SU-DHL-6 (cell line): ENCODE measurements at regions not wholly inside any gene's neighbourhood (a gene's known extent, or its start where the extent isn't known, plus 50 kb on each side); places are given as distances from the start of the nearest gene placed in this dataset.

Experiments
- H2AFZ ChIP-seq: fragments of 200-600 bp; sonication (generic); 2 replicates; pipeline ENCODE4 v1.6.1; 2014; ENCODE audit warnings: low read depth, mild to moderate bottlenecking, moderate library complexity, mixed read lengths, antibody characterized with exemption, low read length; ENCODE audit not compliant: severe bottlenecking
- H3F3A ChIP-seq: fragments of 200-600 bp; shearing (Covaris generic); 2 replicates; pipeline ENCODE4 v1.6.0; 2016; ENCODE audit warnings: antibody characterized with exemption, mild to moderate bottlenecking; ENCODE audit not compliant: insufficient read depth
- H3K27ac ChIP-seq: fragments of 200-600 bp; sonication (generic); 2 replicates; pipeline ENCODE4 v1.5.1; 2016; ENCODE audit warnings: low read depth, mild to moderate bottlenecking, low read length, moderate library complexity, mixed read lengths
- H3K27me3 ChIP-seq: fragments of 200-600 bp; sonication (generic), shearing (Covaris generic); 2 replicates; pipeline ENCODE4 v1.6.0; 2014; ENCODE audit warnings: mild to moderate bottlenecking, low read length
- H3K36me3 ChIP-seq: fragments of 200-600 bp; sonication (generic); 2 replicates; pipeline ENCODE4 v1.6.1; 2014; ENCODE audit warnings: mild to moderate bottlenecking, low read length, mixed read lengths
- H3K4me2 ChIP-seq: fragments of 300-600, 200-600 bp; shearing (Covaris generic), sonication (generic); 2 replicates; pipeline ENCODE4 v1.6.0; 2014; ENCODE audit warnings: low read length, low read depth, mild to moderate bottlenecking; ENCODE audit not compliant: poor library complexity, severe bottlenecking
- H3K4me3 ChIP-seq: fragments of 200-600 bp; sonication (generic); 2 replicates; pipeline ENCODE4 v1.5.1; 2014; ENCODE audit warnings: antibody characterized with exemption, low read length, mild to moderate bottlenecking, mixed read lengths; ENCODE audit not compliant: insufficient read depth, poor library complexity, severe bottlenecking
- H3K79me2 ChIP-seq: fragments of 200-600 bp; sonication (generic); 2 replicates; pipeline ENCODE4 v1.6.1; 2014; ENCODE audit warnings: mild to moderate bottlenecking, low read length, moderate library complexity; ENCODE audit not compliant: insufficient read depth
- H3K9ac ChIP-seq: fragments of 200-600 bp; sonication (generic); 2 replicates; pipeline ENCODE4 v1.7.0; 2014; ENCODE audit warnings: mild to moderate bottlenecking, low read length
- H3K9me2 ChIP-seq: fragments of 200-600 bp; sonication (generic); replicated peaks from 2 replicates; pipeline ENCODE4 v1.6.1; 2014; ENCODE audit warnings: low read length; ENCODE audit not compliant: insufficient read depth
- H3K9me3 ChIP-seq: fragments of 200-600 bp; sonication (generic); 2 replicates; pipeline ENCODE4 v1.6.1; 2014; ENCODE audit warnings: low read length, mixed read lengths; ENCODE audit not compliant: insufficient read depth
- H4K20me1 ChIP-seq: fragments of 200-600 bp; sonication (generic); 2 replicates; pipeline ENCODE4 v1.6.1; 2014; ENCODE audit warnings: low read depth, mild to moderate bottlenecking, antibody characterized with exemption, low read length, moderate library complexity, mixed read lengths
- CTCF ChIP-seq: fragments of 200-600 bp; sonication (generic); IDR thresholded peaks from one replicate; pipeline ENCODE4 v1.5.1; 2017; ENCODE audit warnings: antibody characterized with exemption, mild to moderate bottlenecking, low read length, moderate library complexity; ENCODE audit not compliant: insufficient read depth, poor library complexity, severe bottlenecking
- EZH2phosphoT487 ChIP-seq: fragments of 200-600 bp; sonication (generic), shearing (Covaris generic); conservative IDR thresholded peaks from 2 replicates; pipeline ENCODE4 v1.6.1; 2018; ENCODE audit warnings: mild to moderate bottlenecking, antibody characterized with exemption, low read length, moderate library complexity, mixed read lengths

GRCh38 chrX:33385546-33385945, 174.2 kb upstream of the DMD start:
- no peaks in the 10 kb centered on the region for H3K36me3 ChIP-seq
- no peaks in the 10 kb centered on the region for H3K27me3 ChIP-seq

GRCh38 chrX:33379839-33380238, 168.5 kb upstream of the DMD start:
- Histone ChIP-seq H3K79me2 (no peaks in the 10 kb centered on the region), H3K9ac (no peak overlapping the region), H3K36me3 (no peaks in the 10 kb centered on the region), H3K9me2 (no peaks in the 10 kb centered on the region), H2AFZ (no peak overlapping the region), H3K27ac (no peak overlapping the region), H3F3A (no peaks in the 10 kb centered on the region), H3K9me3 (no peaks in the 10 kb centered on the region), H3K27me3 (no peaks in the 10 kb centered on the region), H4K20me1 (no peaks in the 10 kb centered on the region), H3K4me3 (no peak overlapping the region), H3K4me2 (no peak overlapping the region)
- TF ChIP-seq EZH2phosphoT487 = no peak
- TF ChIP-seq CTCF = no peak

More at GRCh38 chrX:33385546-33385945, 174.2 kb upstream of the DMD start:
- no peaks in the 10 kb centered on the region for H3K9me2 ChIP-seq
- no peak overlapping the region for H3K4me3 ChIP-seq
- no peak overlapping the region for H3K4me2 ChIP-seq
- TF ChIP-seq CTCF (no peak), EZH2phosphoT487 (no peak)
- H3K9me3 ChIP-seq = no peaks in the 10 kb centered on the region
- no peak overlapping the region for H3K9ac ChIP-seq
- H3K27ac ChIP-seq = no peak overlapping the region
- H3F3A ChIP-seq = no peaks in the 10 kb centered on the region
- H2AFZ ChIP-seq = no peak overlapping the region
- H3K79me2 ChIP-seq = no peaks in the 10 kb centered on the region
- no peaks in the 10 kb centered on the region for H4K20me1 ChIP-seq

- Histone ChIP-seq H3K27me3 (no peaks in the 10 kb centered on the region), H3K9ac (no peak overlapping the region), H2AFZ (no peak overlapping the region), H3F3A (no peaks in the 10 kb centered on the region), H3K79me2 (no peaks in the 10 kb centered on the region), H3K4me3 (no peak overlapping the region), H4K20me1 (no peaks in the 10 kb centered on the region), H3K4me2 (no peak overlapping the region), H3K36me3 (no peaks in the 10 kb centered on the region), H3K27ac (no peak overlapping the region), H3K9me2 (no peaks in the 10 kb centered on the region), H3K9me3 (no peaks in the 10 kb centered on the region)
- no peak for TF ChIP-seq EZH2phosphoT487
These were observed 146.3 kb upstream of the DMD start for GRCh38 chrX:33357606-33358005.

GRCh38 chrX:33339219-33339618, 127.9 kb upstream of the DMD start:
- Histone ChIP-seq H3K9me3 (no peaks in the 10 kb centered on the region), H3K4me2 (no peak overlapping the region), H2AFZ (no peak overlapping the region), H3K27me3 (no peaks in the 10 kb centered on the region), H3F3A (0 out of 2 replicates have a peak, but pooled peaks cover 4% of the 10 kb centered on the region), H3K79me2 (no peaks in the 10 kb centered on the region), H3K9me2 (no peaks in the 10 kb centered on the region), H3K36me3 (no peaks in the 10 kb centered on the region), H3K27ac (no peak overlapping the region), H3K4me3 (no peak overlapping the region), H3K9ac (no peak overlapping the region), H4K20me1 (no peaks in the 10 kb centered on the region)
- TF ChIP-seq EZH2phosphoT487 (no peak), CTCF (no peak)
